ENCODE measurements at regions not wholly inside any gene's neighbourhood (a gene's known extent, or its start where the extent isn't known, plus 50 kb on each side); places are given as distances from the start of the nearest gene placed in this dataset.

DNA sequence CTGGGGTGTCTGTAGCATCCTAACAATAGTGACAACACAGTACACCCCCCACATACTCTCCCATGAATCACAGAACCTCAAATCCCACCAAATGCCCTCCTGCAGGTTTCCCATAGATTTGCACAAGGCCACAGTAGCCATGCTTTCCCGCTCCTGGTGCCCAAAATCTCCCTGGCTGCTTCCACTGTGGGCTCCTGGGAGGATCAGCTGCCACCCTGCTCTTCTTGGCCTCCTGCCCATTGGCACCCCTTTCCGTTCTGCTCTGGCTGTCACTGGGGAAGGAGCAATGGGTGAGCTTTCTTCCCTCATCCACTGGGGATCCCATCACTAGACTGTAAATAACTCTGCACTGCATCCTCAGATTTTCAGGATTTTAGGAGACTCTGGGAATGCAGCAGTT is 92.1 kb upstream of the SLC24A5 start:
- Histone ChIP-seq H3K4me3 (no peak overlapping the region), H3K4me1 (no peaks in the 10 kb centered on the region), H3K9me3 (replicated peaks) (no peaks in the 10 kb centered on the region), H3K36me3 (no peaks in the 10 kb centered on the region), H3K27me3 (ENCODE audit: low read depth) (peaks cover 33% of the 10 kb centered on the region), H3K27ac (replicated peaks) (no peak overlapping the region)
- intact Hi-C loops (cut with micrococcal nuclease) = no loop called here
- no peak for DNase-seq
- TF ChIP-seq, protein P1, sequence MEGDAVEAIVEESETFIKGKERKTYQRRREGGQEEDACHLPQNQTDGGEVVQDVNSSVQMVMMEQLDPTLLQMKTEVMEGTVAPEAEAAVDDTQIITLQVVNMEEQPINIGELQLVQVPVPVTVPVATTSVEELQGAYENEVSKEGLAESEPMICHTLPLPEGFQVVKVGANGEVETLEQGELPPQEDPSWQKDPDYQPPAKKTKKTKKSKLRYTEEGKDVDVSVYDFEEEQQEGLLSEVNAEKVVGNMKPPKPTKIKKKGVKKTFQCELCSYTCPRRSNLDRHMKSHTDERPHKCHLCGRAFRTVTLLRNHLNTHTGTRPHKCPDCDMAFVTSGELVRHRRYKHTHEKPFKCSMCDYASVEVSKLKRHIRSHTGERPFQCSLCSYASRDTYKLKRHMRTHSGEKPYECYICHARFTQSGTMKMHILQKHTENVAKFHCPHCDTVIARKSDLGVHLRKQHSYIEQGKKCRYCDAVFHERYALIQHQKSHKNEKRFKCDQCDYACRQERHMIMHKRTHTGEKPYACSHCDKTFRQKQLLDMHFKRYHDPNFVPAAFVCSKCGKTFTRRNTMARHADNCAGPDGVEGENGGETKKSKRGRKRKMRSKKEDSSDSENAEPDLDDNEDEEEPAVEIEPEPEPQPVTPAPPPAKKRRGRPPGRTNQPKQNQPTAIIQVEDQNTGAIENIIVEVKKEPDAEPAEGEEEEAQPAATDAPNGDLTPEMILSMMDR (IDR thresholded peaks at IDR 0.05; ENCODE audit: borderline replicate concordance) = no peak

DNA sequence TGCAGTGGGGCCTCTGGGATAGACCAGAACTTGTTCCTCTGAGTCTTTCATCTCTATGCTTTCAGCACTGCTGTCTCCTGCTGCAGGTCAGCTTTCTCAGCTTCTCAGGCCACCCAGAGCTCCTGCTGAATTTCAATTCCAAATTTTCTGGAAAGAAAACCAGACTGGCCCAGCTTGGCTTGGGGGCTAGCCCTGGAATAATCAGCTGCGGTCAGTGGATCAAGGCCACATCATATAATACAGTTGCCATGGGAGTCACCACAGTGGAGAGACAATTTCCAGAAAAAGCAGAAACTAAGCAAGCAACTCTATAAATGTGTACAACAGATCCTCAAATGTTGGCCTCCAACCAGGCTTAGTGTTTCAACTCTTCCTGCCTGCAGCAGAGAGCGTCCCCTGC is 91.1 kb upstream of the SLC24A5 start:
- peaks cover 33% of the 10 kb centered on the region for H3K27me3 ChIP-seq (ENCODE audit: low read depth)
- H3K9me3 ChIP-seq (replicated peaks) = no peaks in the 10 kb centered on the region
- H3K36me3 ChIP-seq = no peaks in the 10 kb centered on the region
- H3K4me1 ChIP-seq = no peaks in the 10 kb centered on the region
- no peak for DNase-seq
- TF ChIP-seq, protein P1 (IDR thresholded peaks at IDR 0.05; ENCODE audit: borderline replicate concordance) = no peak
- H3K4me3 ChIP-seq = no peak overlapping the region
- no peak overlapping the region for H3K27ac ChIP-seq (replicated peaks)
- intact Hi-C loops (cut with micrococcal nuclease) = no loop called here

DNA sequence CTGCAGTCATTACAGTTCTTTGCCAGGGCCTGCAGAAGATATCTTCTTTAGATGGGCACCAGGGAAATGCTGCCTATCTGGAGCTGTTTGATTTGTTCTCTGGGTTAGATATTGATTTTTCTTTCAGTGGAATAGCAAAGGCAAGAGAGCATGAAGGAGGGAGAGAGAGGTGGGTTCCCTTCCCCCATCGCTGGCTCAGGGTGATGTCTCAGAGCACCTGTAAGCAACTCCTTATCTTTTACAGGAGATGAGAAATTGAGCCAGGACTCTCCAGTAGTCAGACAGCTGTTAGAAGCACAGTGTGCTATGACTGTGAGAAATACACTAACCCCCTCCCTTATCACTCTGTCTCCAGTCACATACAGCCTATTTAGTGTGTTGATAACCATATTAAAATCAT is 89.3 kb upstream of the SLC24A5 start:
- DNase-seq = no peak
- TF ChIP-seq, protein P1 (IDR thresholded peaks at IDR 0.05; ENCODE audit: borderline replicate concordance) = no peak
- intact Hi-C loops (cut with micrococcal nuclease) = no loop called here

DNA sequence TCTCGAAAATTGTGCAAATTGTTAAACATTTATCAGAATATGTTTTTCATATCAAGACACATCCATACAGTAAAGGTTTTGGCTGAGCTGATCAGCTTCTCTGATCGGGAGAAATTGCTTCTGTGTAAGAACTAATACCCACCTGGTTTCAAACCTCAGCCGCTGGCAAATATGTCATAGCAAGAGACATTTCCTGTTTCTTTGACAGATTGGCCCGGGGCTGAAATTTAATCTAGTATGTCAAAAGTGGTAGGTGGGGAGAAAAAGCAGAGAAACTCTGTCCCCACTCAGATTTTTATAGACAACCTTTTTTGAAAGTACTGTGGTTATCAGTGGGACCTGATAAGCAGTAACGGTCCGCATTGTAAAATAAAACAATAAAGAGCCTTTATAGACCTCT is 88.8 kb upstream of the SLC24A5 start:
- Histone ChIP-seq H3K27me3 (ENCODE audit: low read depth) (peaks cover 26% of the 10 kb centered on the region), H3K9me3 (replicated peaks) (no peaks in the 10 kb centered on the region), H3K27ac (replicated peaks) (no peak overlapping the region), H3K4me1 (no peaks in the 10 kb centered on the region), H3K4me3 (no peak overlapping the region), H3K36me3 (no peaks in the 10 kb centered on the region)
- no peak for DNase-seq
- intact Hi-C loops (cut with micrococcal nuclease) = no loop called here
- TF ChIP-seq, protein P1 (IDR thresholded peaks at IDR 0.05; ENCODE audit: borderline replicate concordance) = no peak

More for the DNA sequence above, 89.3 kb upstream of the SLC24A5 start:
- Histone ChIP-seq H3K4me3 (no peak overlapping the region), H3K36me3 (no peaks in the 10 kb centered on the region), H3K9me3 (replicated peaks) (no peaks in the 10 kb centered on the region), H3K4me1 (no peaks in the 10 kb centered on the region), H3K27me3 (ENCODE audit: low read depth) (peaks cover 31% of the 10 kb centered on the region), H3K27ac (replicated peaks) (no peak overlapping the region)

DNA sequence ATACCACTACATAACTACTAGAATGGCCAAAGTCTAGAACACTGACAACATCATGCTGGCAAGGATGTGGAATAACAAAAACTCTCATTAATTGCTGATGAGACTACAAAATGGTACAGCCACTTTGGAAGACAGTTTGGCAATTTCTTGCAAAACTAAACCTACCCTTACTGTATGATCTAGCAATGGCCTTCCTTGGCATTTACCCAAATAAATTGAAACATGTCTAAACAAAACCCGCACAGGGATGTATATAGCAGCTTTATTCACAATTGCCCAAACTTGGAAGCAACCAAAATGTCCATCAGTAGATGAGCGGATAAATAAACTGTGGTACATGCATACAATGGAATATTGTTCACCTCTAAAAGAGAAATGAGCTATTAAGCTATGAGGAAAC is 87.9 kb upstream of the SLC24A5 start:
- no peak overlapping the region for H3K27ac ChIP-seq (replicated peaks)
- H3K4me1 ChIP-seq = no peaks in the 10 kb centered on the region
- no peaks in the 10 kb centered on the region for H3K36me3 ChIP-seq
- no peak for DNase-seq
- TF ChIP-seq, protein P1 (IDR thresholded peaks at IDR 0.05; ENCODE audit: borderline replicate concordance) = no peak
- peaks cover 32% of the 10 kb centered on the region for H3K27me3 ChIP-seq (ENCODE audit: low read depth)
- no peak overlapping the region for H3K4me3 ChIP-seq
- H3K9me3 ChIP-seq (replicated peaks) = no peaks in the 10 kb centered on the region
- intact Hi-C loops (cut with micrococcal nuclease) = no loop called here

DNA sequence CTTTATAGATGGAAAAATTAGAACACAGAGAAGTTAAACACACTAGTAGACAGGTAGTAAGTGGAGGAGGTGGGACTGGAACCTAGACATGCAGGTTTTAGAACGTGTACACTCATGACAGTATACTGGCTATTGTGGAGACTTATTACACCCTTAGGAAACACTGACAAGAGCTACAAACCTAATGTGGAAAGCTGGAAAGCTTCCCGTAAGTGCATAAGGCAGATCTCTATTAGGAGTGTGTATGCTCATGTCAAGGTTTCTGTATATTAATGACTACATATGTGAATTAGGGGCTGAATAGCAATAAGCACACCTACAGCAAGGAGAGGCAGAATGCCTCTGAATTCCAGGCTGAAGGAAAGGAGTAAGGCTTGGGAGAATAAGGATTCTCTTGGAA is 82.6 kb upstream of the SLC24A5 start:
- peaks cover 21% of the 10 kb centered on the region for H3K27me3 ChIP-seq (ENCODE audit: low read depth)
- intact Hi-C loops (cut with micrococcal nuclease) = no loop called here
- no peaks in the 10 kb centered on the region for H3K36me3 ChIP-seq
- no peaks in the 10 kb centered on the region for H3K4me1 ChIP-seq
- no peak overlapping the region for H3K4me3 ChIP-seq
- DNase-seq = no peak
- no peaks in the 10 kb centered on the region for H3K9me3 ChIP-seq (replicated peaks)
- no peak overlapping the region for H3K27ac ChIP-seq (replicated peaks)
- TF ChIP-seq, protein P1 (IDR thresholded peaks at IDR 0.05; ENCODE audit: borderline replicate concordance) = no peak

Measured in left ventricle myocardium inferior (tissue), 1 donor.